ENCODE measurements at regions not wholly inside any gene's neighbourhood (a gene's known extent, or its start where the extent isn't known, plus 50 kb on each side); places are given as distances from the start of the nearest gene placed in this dataset.

- DNase-seq = no peak
- ATAC-seq = no peak
Measured at GRCh38 chr6:143595251-143596036, 82.3 kb upstream of the PHACTR2 start.

- ATAC-seq (peak; percentile 36), DNase-seq (no peak)
Measured at GRCh38 chr6:143594647-143595046, 83.1 kb upstream of the PHACTR2 start.

GRCh38 chr6:143592335-143592734 lies 80.8 kb upstream of the FUCA2 start:
- ATAC-seq (no peak), DNase-seq (no peak)

GRCh38 chr6:143591441-143591840 lies 79.9 kb upstream of the FUCA2 start:
- no peak for DNase-seq
- ATAC-seq = no peak

DNA sequence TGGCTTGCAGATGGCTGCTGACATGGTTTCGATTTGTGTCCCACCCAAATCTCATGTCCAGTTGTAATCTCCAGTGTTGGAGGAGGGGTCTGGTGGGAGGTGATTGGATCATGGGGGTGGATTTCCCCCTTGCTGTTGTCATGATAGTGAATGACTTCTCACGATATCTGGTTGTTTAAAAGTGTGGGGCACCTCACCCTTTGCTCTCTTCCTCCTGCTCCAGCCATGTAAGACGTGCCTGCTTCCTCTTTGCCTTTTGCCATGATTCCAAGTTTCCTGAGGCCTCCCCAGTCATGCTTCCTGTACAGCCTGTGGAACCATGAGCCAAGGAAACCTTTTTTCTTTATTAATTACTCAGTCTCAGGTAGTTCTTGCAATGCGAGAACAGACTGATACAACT lies 77.6 kb upstream of the FUCA2 start:
- no peak for ATAC-seq
- no peak for DNase-seq

GRCh38 chr6:143586557-143586956 lies 75.0 kb upstream of the FUCA2 start:
- no peak for DNase-seq
- no peak for ATAC-seq

DNA sequence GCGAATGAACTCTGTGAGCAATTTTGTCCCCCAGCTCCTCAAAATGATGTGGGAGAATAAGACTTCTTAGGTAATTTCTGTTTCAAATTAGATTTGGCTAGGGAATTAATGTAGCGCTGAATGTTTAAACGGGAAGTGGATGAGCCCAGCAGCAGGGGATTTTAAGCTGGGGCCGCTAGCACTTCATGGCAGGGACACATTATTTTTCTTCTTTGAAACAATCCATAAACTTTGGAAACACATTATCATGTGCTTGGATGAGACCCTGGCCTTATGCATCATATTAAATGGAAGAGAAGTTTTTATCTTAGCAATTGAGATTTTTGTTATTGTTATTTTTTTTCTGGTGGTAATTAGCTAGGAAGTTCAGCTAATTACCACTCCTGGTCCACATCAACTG lies 74.2 kb upstream of the FUCA2 start:
- no peak for ATAC-seq

GRCh38 chr6:143585241-143585640 lies 73.7 kb upstream of the FUCA2 start:
- DNase-seq (no peak), ATAC-seq (no peak)

More for the DNA sequence above, 74.2 kb upstream of the FUCA2 start:
- DNase-seq = no peak

- DNase-seq = no peak
- no peak for ATAC-seq
Measured at GRCh38 chr6:143583542-143584327, 72.2 kb upstream of the FUCA2 start.

GRCh38 chr6:143581835-143582480 lies 70.4 kb upstream of the FUCA2 start:
- DNase-seq (no peak), ATAC-seq (no peak)

DNA sequence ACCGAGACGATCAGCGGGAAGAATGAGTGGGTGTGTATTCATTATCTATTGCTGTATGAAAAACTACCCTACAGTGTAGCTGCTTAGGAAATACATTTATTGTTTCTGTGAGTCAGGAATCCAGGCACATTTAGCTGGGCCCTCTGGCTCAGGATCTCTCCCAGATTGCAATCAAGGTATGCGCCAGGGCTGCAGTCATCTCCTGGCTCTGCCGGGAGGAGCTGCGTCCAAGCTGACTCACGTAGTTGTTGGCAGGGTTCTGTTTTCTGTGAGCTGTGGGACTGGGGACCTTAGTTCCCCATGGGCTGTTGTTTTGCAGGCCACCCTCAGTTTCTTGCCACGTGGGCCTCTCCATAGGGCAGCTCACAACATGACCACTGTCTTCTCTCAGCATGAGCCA lies 68.2 kb upstream of the FUCA2 start:
- no peak for DNase-seq
- no peak for ATAC-seq

DNA sequence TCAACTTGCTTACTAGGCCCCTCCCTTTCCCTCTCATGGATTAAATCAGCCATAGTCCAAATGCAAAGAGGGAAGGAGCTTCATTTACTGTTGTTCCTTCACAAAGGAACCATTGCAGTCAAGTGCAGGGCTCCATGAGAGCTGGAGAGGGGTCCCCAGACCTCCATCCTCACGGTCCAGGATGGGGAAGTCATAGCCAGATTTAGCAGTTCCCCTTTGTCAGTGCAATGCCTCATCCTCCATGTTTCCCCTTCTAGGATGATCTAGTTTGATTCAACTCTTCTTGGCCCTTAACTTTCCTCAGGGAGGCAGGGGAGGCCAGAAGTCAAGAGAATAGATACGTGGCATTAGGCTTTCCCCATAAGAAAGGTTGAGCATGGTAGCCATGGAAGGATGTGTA lies 66.5 kb upstream of the FUCA2 start:
- DNase-seq = no peak
- no peak for ATAC-seq

DNA sequence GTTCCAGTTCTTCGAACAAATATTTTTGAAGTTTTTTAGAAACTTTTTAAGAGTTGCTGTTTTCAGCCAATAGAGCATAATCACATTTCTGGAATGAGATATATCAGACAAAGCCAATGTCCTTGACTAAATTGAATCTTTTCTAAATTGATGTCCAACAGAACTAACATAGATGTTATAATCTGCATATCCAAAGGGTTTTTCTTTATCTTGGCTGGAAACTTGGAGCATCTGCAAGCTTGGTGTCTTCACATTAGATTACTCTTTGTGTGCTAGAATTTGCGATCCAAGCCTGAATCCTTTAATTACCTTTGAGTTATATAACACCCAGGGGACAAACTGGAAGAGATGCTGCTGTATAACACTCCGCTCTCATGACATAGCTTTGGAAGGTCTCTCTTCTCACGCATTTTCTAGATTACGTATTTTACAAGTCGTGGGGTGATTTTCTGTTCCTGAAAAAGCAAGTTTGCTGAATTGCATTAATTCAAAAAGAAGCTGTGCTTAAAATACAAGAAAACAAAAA lies 64.4 kb upstream of the FUCA2 start:
- no peak for ATAC-seq
- DNase-seq = no peak

DNA sequence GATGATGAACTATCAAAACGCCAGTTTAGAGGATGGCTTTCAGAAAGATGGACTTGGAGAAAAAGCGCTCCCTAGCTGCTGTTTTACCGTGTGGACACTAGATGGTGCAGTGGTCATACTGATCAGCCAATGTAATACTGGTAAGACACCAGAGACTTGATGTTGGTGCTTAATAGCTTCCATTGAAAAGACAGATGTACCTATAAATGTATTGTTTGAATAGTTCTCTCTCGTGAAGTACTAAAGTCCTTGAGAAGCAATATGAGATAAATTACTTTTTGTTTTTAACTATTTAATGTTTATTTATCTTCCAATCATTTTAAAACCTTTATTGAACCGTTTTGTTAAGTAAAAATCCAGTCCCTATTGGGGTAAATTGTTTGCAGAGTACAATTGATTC lies 63.9 kb upstream of the FUCA2 start:
- peak; percentile 43 for DNase-seq
- ATAC-seq = peak; percentile 84

DNA sequence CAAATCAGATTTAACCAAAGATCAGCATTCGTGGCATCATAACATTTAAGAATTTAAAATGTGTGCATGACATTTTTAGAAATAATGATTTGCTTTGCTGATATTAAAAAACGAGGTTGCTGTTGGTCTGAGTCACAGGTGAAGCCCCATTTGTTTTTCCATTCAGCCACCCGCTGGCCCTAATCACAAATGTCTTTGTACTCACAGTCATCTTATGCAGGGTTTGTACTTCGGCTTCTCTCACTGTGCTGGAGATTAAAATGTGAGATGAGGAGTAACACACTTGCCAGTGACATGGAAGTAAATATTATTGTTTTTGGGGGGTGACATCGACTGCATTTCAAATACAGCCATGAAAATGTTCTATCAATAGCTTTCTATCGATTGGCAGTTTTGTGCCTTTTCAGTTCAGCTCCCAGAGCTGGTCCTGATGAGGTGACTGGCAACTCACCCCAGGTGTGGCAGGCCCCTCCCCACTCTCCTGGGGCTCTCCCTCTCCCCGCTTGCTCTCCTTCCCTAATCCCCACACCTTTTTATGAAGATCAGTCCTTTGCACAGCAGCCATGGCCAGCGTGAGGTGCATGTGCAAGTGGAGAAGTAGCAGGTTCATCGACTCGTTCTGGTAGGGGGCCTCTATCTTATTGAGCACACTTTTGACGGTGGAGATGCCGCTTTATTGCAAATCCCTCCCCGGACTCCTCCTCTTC lies 58.8 kb upstream of the FUCA2 start:
- ATAC-seq (no peak), DNase-seq (no peak)

DNA sequence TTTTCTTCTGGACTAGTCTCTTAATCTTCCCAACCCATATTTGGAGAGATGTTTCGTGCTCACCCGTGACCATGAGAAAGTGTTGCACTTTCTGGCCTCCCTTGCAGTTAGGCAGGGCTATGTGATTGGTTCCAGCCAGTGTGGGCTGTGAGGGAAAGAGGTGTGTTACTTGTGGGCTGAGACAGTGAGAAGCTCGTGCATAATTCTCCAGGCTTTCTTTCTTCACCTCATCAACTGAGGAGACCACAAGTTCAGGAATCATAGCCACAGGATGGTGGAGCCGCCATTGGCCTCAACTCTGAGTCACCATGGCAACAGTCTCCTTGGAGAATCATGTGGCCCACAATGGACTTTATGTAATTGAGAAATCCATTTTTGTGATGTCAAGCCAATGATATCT lies 57.5 kb upstream of the FUCA2 start:
- DNase-seq = no peak
- ATAC-seq = peak; percentile 28

DNA sequence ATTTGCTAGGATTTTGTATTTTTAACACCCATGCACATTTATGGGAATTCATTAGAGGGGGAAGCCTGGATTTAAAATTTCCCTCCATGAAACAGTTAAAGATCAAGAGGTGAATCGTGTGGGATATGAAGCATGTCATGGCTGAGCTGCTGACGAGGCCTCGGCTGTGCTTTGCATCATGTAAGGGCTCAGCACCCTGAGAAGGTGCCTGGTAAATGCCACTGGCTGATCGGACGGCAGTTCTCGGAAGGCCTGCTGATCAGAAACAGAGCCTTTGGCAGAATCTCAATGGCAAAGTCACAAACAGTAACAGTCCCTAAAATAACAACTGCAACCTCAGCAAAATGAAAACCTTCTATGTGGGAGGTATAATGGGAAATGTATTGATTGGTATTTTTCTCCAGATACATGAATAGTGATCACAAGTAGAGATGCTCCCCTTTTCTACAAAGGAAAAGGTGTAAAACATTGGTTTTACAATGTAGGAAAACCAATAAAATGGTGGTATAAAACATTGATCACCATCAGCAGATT lies 53.0 kb upstream of the FUCA2 start:
- ATAC-seq (no peak), DNase-seq (no peak)

- ATAC-seq (no peak), DNase-seq (no peak)
Measured at GRCh38 chr6:143562143-143562542, 50.6 kb upstream of the FUCA2 start.
